ENCODE measurements at regions not wholly inside any gene's neighbourhood (a gene's known extent, or its start where the extent isn't known, plus 50 kb on each side); places are given as distances from the start of the nearest gene placed in this dataset.
A peak's percentile ranks its signal among the peaks of the same experiment; 100 is the strongest.

- Histone ChIP-seq H2AFZ (ENCODE audit: insufficient read depth, low read depth, low read length, poor library complexity, severe bottlenecking) (no peak overlapping the region), H3K36me3 (replicated peaks in 1 of 2; ENCODE audit: control extremely low read depth in 1 of 2, control insufficient read depth in 1 of 2, extremely low read depth in 1 of 2, insufficient read depth in 2 of 2, low read length in 1 of 2) (no peaks in the 10 kb centered on the region), H3K9me3 (ENCODE audit: control extremely low read depth in 1 of 3, control insufficient read depth in 2 of 3, insufficient read depth in 1 of 3, low read length in 2 of 3) (peaks cover 0 to 3% (median 0%) of the 10 kb centered on the region in 3 donors), H3K79me2 (ENCODE audit: control insufficient read depth, insufficient read depth, low read length) (no peaks in the 10 kb centered on the region), H4K20me1 (ENCODE audit: control insufficient read depth, insufficient read depth, low read length, poor library complexity, severe bottlenecking) (no peaks in the 10 kb centered on the region), H3K9ac (ENCODE audit: low read length) (no peak overlapping the region), H3K4me2 (replicated peaks; ENCODE audit: low read depth, low read length, poor library complexity, severe bottlenecking) (no peak overlapping the region), H3K27ac (ENCODE audit: low read length in 2 of 2) (no peak overlapping the region), H3K4me1 (ENCODE audit: control insufficient read depth in 2 of 2, insufficient read depth in 2 of 2, low read length in 2 of 2) (peaks cover 0 to 3% of the 10 kb centered on the region in 2 donors), H3K27me3 (replicated peaks in 1 of 4; ENCODE audit: control extremely low read depth in 1 of 4, control insufficient read depth in 3 of 4, insufficient read depth in 4 of 4, low read length in 3 of 4) (no peaks in the 10 kb centered on the region), H3K4me3 (ENCODE audit: control extremely low read depth in 1 of 5, extremely low read depth in 1 of 5, insufficient read depth in 1 of 5, low read depth in 2 of 5, low read length in 4 of 5) (no peak overlapping the region)
- CTCF ChIA-PET = no interaction called here
- H3K4me3 Mint-ChIP-seq = no peak overlapping the region
- no peaks in the 10 kb centered on the region for H3K4me1 Mint-ChIP-seq
- H3K27me3 Mint-ChIP-seq = peaks cover 6% of the 10 kb centered on the region
- no peak for TF ChIP-seq EZH2 (IDR thresholded peaks at IDR 0.05; ENCODE audit: borderline replicate concordance, insufficient read depth, low read depth, low read length, poor library complexity, severe bottlenecking)
- TF ChIP-seq, protein P1, sequence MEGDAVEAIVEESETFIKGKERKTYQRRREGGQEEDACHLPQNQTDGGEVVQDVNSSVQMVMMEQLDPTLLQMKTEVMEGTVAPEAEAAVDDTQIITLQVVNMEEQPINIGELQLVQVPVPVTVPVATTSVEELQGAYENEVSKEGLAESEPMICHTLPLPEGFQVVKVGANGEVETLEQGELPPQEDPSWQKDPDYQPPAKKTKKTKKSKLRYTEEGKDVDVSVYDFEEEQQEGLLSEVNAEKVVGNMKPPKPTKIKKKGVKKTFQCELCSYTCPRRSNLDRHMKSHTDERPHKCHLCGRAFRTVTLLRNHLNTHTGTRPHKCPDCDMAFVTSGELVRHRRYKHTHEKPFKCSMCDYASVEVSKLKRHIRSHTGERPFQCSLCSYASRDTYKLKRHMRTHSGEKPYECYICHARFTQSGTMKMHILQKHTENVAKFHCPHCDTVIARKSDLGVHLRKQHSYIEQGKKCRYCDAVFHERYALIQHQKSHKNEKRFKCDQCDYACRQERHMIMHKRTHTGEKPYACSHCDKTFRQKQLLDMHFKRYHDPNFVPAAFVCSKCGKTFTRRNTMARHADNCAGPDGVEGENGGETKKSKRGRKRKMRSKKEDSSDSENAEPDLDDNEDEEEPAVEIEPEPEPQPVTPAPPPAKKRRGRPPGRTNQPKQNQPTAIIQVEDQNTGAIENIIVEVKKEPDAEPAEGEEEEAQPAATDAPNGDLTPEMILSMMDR (IDR thresholded peaks at IDR 0.05) = no peak
- no peak overlapping the region for H3K27ac Mint-ChIP-seq
- POLR2A ChIA-PET = no interaction called here
- intact Hi-C loops (cut with micrococcal nuclease) = no loop called here
- H3K9me3 Mint-ChIP-seq (ENCODE audit: insufficient read depth) = no peaks in the 10 kb centered on the region
- DNase-seq = no peak
- WGBS (ENCODE audit: insufficient coverage) = 85% methylated on average over 2 of the region's 3 CpGs
- ATAC-seq (ENCODE audit: low read depth) = no peak
These were observed 69.1 kb upstream of the EGLN3 start for GRCh38 chr14:34020014-34020413.

DNA sequence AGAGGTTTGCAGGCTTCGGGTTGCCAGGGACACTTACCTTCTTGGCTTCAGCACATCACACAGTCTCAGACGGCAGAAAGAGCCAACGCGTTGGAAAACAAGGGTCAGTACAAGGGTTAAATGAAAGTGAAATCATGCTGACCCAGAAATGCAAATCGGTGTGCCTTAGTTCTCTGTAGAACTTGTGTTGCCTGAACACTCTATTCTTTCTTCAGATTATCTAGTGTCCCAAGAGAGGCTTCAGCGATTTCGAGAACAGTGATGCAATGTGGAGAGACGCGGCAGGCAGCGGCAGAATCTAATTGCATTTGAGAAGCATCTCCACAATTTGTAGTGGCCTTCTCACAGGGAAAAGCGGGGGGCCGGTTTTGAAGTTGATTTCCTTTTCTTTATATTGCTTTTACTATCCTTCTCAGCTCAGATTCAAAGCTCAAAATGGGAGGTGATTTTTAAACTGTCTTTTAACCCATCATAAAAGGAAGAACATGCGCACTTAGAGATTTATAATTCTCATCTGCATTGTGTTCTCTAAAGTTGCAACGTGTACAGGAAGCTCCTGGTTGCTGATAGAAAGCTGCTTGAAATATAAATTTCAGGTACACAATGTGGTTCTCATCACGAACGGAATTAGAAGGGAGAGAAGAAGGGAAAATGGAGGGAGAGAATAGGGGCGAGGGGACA is 67.8 kb upstream of the EGLN3 start:
- Mint-ChIP-seq H3K9me3 (ENCODE audit: insufficient read depth) (no peaks in the 10 kb centered on the region), H3K27me3 (peaks cover 6% of the 10 kb centered on the region), H3K4me3 (peak overlapping the region; percentile 76), H3K4me1 (peaks cover 3% of the 10 kb centered on the region), H3K27ac (peak overlapping the region; percentile 79)
- H3K27me3 ChIP-seq (replicated peaks in 1 of 4; ENCODE audit: control extremely low read depth in 1 of 4, control insufficient read depth in 3 of 4, insufficient read depth in 4 of 4, low read length in 3 of 4) = no peaks in the 10 kb centered on the region
- intact Hi-C loops (cut with micrococcal nuclease) = no loop called here
- H4K20me1 ChIP-seq (ENCODE audit: control insufficient read depth, insufficient read depth, low read length, poor library complexity, severe bottlenecking) = no peaks in the 10 kb centered on the region
- CTCF ChIA-PET = interaction anchor here (0.6 kb wide), 1 partner anchor 78 kb away, joined by 6 read pairs; no protein-coding TSS in a partner anchor
- peaks cover 5 to 8% of the 10 kb centered on the region in 2 donors for H3K4me1 ChIP-seq (ENCODE audit: control insufficient read depth in 2 of 2, insufficient read depth in 2 of 2, low read length in 2 of 2)
- TF ChIP-seq, protein P1 (IDR thresholded peaks at IDR 0.05) = no peak
- no peak for TF ChIP-seq EZH2 (IDR thresholded peaks at IDR 0.05; ENCODE audit: borderline replicate concordance, insufficient read depth, low read depth, low read length, poor library complexity, severe bottlenecking)
- H3K4me3 ChIP-seq (ENCODE audit: control extremely low read depth in 1 of 5, extremely low read depth in 1 of 5, insufficient read depth in 1 of 5, low read depth in 2 of 5, low read length in 4 of 5) = peak overlapping the region; percentile 24 to 51 (median 37)
- peaks cover 0 to under 1% (median 0%) of the 10 kb centered on the region in 3 donors for H3K9me3 ChIP-seq (ENCODE audit: control extremely low read depth in 1 of 3, control insufficient read depth in 2 of 3, insufficient read depth in 1 of 3, low read length in 2 of 3)
- peak overlapping the region; percentile 63 for H2AFZ ChIP-seq (ENCODE audit: insufficient read depth, low read depth, low read length, poor library complexity, severe bottlenecking)
- ATAC-seq (ENCODE audit: low read depth) (peak; percentile 33), DNase-seq (peak; percentile 32)
- no peaks in the 10 kb centered on the region for H3K36me3 ChIP-seq (replicated peaks in 1 of 2; ENCODE audit: control extremely low read depth in 1 of 2, control insufficient read depth in 1 of 2, extremely low read depth in 1 of 2, insufficient read depth in 2 of 2, low read length in 1 of 2)
- POLR2A ChIA-PET = no interaction called here
- H3K79me2 ChIP-seq (ENCODE audit: control insufficient read depth, insufficient read depth, low read length) = no peaks in the 10 kb centered on the region
- WGBS (ENCODE audit: insufficient coverage) = 62% methylated on average over 14 of the region's 17 CpGs
- peak overlapping the region; percentile 64 to 66 for H3K27ac ChIP-seq (ENCODE audit: low read length in 2 of 2)
- peak overlapping the region; percentile 45 for H3K4me2 ChIP-seq (replicated peaks; ENCODE audit: low read depth, low read length, poor library complexity, severe bottlenecking)
- peak overlapping the region; percentile 37 for H3K9ac ChIP-seq (ENCODE audit: low read length)
